GM21576 (cell line): ENCODE measurements at regions not wholly inside any gene's neighbourhood (a gene's known extent, or its start where the extent isn't known, plus 50 kb on each side); places are given as distances from the start of the nearest gene placed in this dataset.

Experiments
- ATAC-seq: cut with Tn5 transposase; IDR thresholded peaks from one replicate; pipeline ENCODE4 v1.9.1; 2021; ENCODE audit warnings: mild to moderate bottlenecking, moderate library complexity; ENCODE audit not compliant: unreplicated experiment

- ATAC-seq, result no peak
Observed at GRCh38 chr13:80413611-80414010, 72.7 kb upstream of the SPRY2 start.

GRCh38 chr13:80408270-80408669, 67.3 kb upstream of the SPRY2 start:
- ATAC-seq, result no peak

- ATAC-seq, result no peak
Observed at GRCh38 chr13:80400865-80401426, 60.0 kb upstream of the SPRY2 start.

- no peak for ATAC-seq
Observed at GRCh38 chr13:80400164-80400864, 59.4 kb upstream of the SPRY2 start.

- ATAC-seq, result peak; percentile 43
Observed at GRCh38 chr13:80399340-80400163, 58.6 kb upstream of the SPRY2 start.
